Activated naive CD4-positive, alpha-beta T cell treated with anti-CD3 and anti-CD28 coated beads, Interleukin-2, amount 50 U/mL, for 24 hours (primary cell): ENCODE measurements at regions not wholly inside any gene's neighbourhood (a gene's known extent, or its start where the extent isn't known, plus 50 kb on each side); places are given as distances from the start of the nearest gene placed in this dataset.

ENCODE experiments used
- H3K27ac Mint-ChIP-seq: one replicate; pipeline ENCODE4 v1.8.0; 2021; ENCODE audit warnings: mild to moderate bottlenecking, mixed read lengths
- H3K27me3 Mint-ChIP-seq: one replicate; pipeline ENCODE4 v1.8.0; 2021; ENCODE audit warnings: mixed read lengths
- H3K36me3 Mint-ChIP-seq: one replicate; pipeline ENCODE4 v1.8.0; 2021; ENCODE audit warnings: mixed read lengths
- H3K4me1 Mint-ChIP-seq: one replicate; pipeline ENCODE4 v1.8.0; 2021; ENCODE audit warnings: mixed read lengths
- H3K4me3 Mint-ChIP-seq: one replicate; pipeline ENCODE4 v1.8.0; 2021; ENCODE audit warnings: mild to moderate bottlenecking, mixed read lengths
- H3K9me3 Mint-ChIP-seq: one replicate; pipeline ENCODE4 v1.8.0; 2021; ENCODE audit warnings: mixed read lengths

GRCh38 chr22:47257976-47258375 is 495.5 kb downstream of the TBC1D22A start:
- H3K4me1 Mint-ChIP-seq, result no peaks in the 10 kb centered on the region
- H3K27ac Mint-ChIP-seq, result no peak overlapping the region
- H3K36me3 Mint-ChIP-seq, result no peaks in the 10 kb centered on the region
- H3K9me3 Mint-ChIP-seq, result no peaks in the 10 kb centered on the region
- peaks cover 6% of the 10 kb centered on the region for H3K27me3 Mint-ChIP-seq
- H3K4me3 Mint-ChIP-seq, result no peak overlapping the region

- Mint-ChIP-seq H3K4me3 (no peak overlapping the region), H3K27me3 (peaks cover 6% of the 10 kb centered on the region), H3K9me3 (no peaks in the 10 kb centered on the region), H3K36me3 (no peaks in the 10 kb centered on the region), H3K27ac (no peak overlapping the region), H3K4me1 (no peaks in the 10 kb centered on the region)
Measured at GRCh38 chr22:47257566-47257965, 495.1 kb downstream of the TBC1D22A start.

- H3K9me3 Mint-ChIP-seq, result no peaks in the 10 kb centered on the region
- H3K4me3 Mint-ChIP-seq, result no peak overlapping the region
- H3K36me3 Mint-ChIP-seq, result no peaks in the 10 kb centered on the region
- no peaks in the 10 kb centered on the region for H3K4me1 Mint-ChIP-seq
- peaks cover 8% of the 10 kb centered on the region for H3K27me3 Mint-ChIP-seq
- H3K27ac Mint-ChIP-seq, result no peak overlapping the region
Measured at GRCh38 chr22:47251911-47252310, 489.5 kb downstream of the TBC1D22A start.

- Mint-ChIP-seq H3K9me3 (no peaks in the 10 kb centered on the region), H3K27me3 (peaks cover 11% of the 10 kb centered on the region), H3K27ac (no peak overlapping the region), H3K4me3 (no peak overlapping the region), H3K4me1 (no peaks in the 10 kb centered on the region), H3K36me3 (no peaks in the 10 kb centered on the region)
Measured at GRCh38 chr22:47250995-47251765, 488.7 kb downstream of the TBC1D22A start.

- Mint-ChIP-seq H3K4me3 (no peak overlapping the region), H3K9me3 (peaks cover under 1% of the 10 kb centered on the region), H3K27ac (no peak overlapping the region), H3K27me3 (peaks cover 13% of the 10 kb centered on the region), H3K4me1 (no peaks in the 10 kb centered on the region), H3K36me3 (no peaks in the 10 kb centered on the region)
Measured at GRCh38 chr22:47249370-47249928, 487.0 kb downstream of the TBC1D22A start.

GRCh38 chr22:47248925-47249324 is 486.5 kb downstream of the TBC1D22A start:
- Mint-ChIP-seq H3K27me3 (peaks cover 15% of the 10 kb centered on the region), H3K9me3 (peaks cover 6% of the 10 kb centered on the region), H3K36me3 (no peaks in the 10 kb centered on the region), H3K4me3 (no peak overlapping the region), H3K4me1 (no peaks in the 10 kb centered on the region), H3K27ac (no peak overlapping the region)

- Mint-ChIP-seq H3K9me3 (peaks cover 9% of the 10 kb centered on the region), H3K27ac (no peak overlapping the region), H3K4me3 (no peak overlapping the region), H3K27me3 (peaks cover 17% of the 10 kb centered on the region), H3K4me1 (no peaks in the 10 kb centered on the region), H3K36me3 (no peaks in the 10 kb centered on the region)
Measured at GRCh38 chr22:47247579-47248240, 485.3 kb downstream of the TBC1D22A start.

GRCh38 chr22:47245786-47246185 is 483.3 kb downstream of the TBC1D22A start:
- no peak overlapping the region for H3K4me3 Mint-ChIP-seq

GRCh38 chr22:47245286-47245685 is 482.8 kb downstream of the TBC1D22A start:
- Mint-ChIP-seq H3K4me3 (no peak overlapping the region), H3K36me3 (no peaks in the 10 kb centered on the region), H3K27me3 (peaks cover 18% of the 10 kb centered on the region), H3K4me1 (no peaks in the 10 kb centered on the region), H3K9me3 (peaks cover 13% of the 10 kb centered on the region), H3K27ac (no peak overlapping the region)

More at GRCh38 chr22:47245786-47246185, 483.3 kb downstream of the TBC1D22A start:
- H3K27ac Mint-ChIP-seq, result no peak overlapping the region
- H3K27me3 Mint-ChIP-seq, result peaks cover 20% of the 10 kb centered on the region
- no peaks in the 10 kb centered on the region for H3K4me1 Mint-ChIP-seq
- H3K9me3 Mint-ChIP-seq, result peaks cover 13% of the 10 kb centered on the region
- H3K36me3 Mint-ChIP-seq, result no peaks in the 10 kb centered on the region

GRCh38 chr22:47240116-47240515 is 477.7 kb downstream of the TBC1D22A start:
- H3K36me3 Mint-ChIP-seq, result no peaks in the 10 kb centered on the region
- H3K4me1 Mint-ChIP-seq, result no peaks in the 10 kb centered on the region
- no peak overlapping the region for H3K4me3 Mint-ChIP-seq
- peaks cover 14% of the 10 kb centered on the region for H3K27me3 Mint-ChIP-seq
- peaks cover 13% of the 10 kb centered on the region for H3K9me3 Mint-ChIP-seq
- H3K27ac Mint-ChIP-seq, result no peak overlapping the region

GRCh38 chr22:47239474-47239860 is 477.0 kb downstream of the TBC1D22A start:
- no peaks in the 10 kb centered on the region for H3K36me3 Mint-ChIP-seq
- no peak overlapping the region for H3K4me3 Mint-ChIP-seq
- no peaks in the 10 kb centered on the region for H3K4me1 Mint-ChIP-seq
- H3K27me3 Mint-ChIP-seq, result peaks cover 13% of the 10 kb centered on the region
- H3K9me3 Mint-ChIP-seq, result peaks cover 12% of the 10 kb centered on the region
- H3K27ac Mint-ChIP-seq, result no peak overlapping the region

GRCh38 chr22:47238690-47239473 is 476.4 kb downstream of the TBC1D22A start:
- Mint-ChIP-seq H3K27ac (no peak overlapping the region), H3K4me3 (no peak overlapping the region), H3K27me3 (peaks cover 11% of the 10 kb centered on the region)

GRCh38 chr22:47237890-47238480 is 475.5 kb downstream of the TBC1D22A start:
- H3K4me3 Mint-ChIP-seq, result no peak overlapping the region
- H3K36me3 Mint-ChIP-seq, result no peaks in the 10 kb centered on the region
- peaks cover 4% of the 10 kb centered on the region for H3K9me3 Mint-ChIP-seq
- no peak overlapping the region for H3K27ac Mint-ChIP-seq
- peaks cover 9% of the 10 kb centered on the region for H3K27me3 Mint-ChIP-seq
- H3K4me1 Mint-ChIP-seq, result no peaks in the 10 kb centered on the region

More at GRCh38 chr22:47238690-47239473, 476.4 kb downstream of the TBC1D22A start:
- Mint-ChIP-seq H3K4me1 (no peaks in the 10 kb centered on the region), H3K36me3 (no peaks in the 10 kb centered on the region), H3K9me3 (peaks cover 6% of the 10 kb centered on the region)

- Mint-ChIP-seq H3K9me3 (no peaks in the 10 kb centered on the region), H3K27ac (no peak overlapping the region), H3K4me3 (no peak overlapping the region), H3K4me1 (no peaks in the 10 kb centered on the region), H3K27me3 (peaks cover 4% of the 10 kb centered on the region), H3K36me3 (no peaks in the 10 kb centered on the region)
Measured at GRCh38 chr22:47236718-47237117, 474.3 kb downstream of the TBC1D22A start.

- Mint-ChIP-seq H3K36me3 (no peaks in the 10 kb centered on the region), H3K4me3 (no peak overlapping the region), H3K9me3 (no peaks in the 10 kb centered on the region), H3K4me1 (no peaks in the 10 kb centered on the region), H3K27ac (no peak overlapping the region), H3K27me3 (peaks cover 3% of the 10 kb centered on the region)
Measured at GRCh38 chr22:47236161-47236560, 473.7 kb downstream of the TBC1D22A start.
